ENCODE measurements at regions not wholly inside any gene's neighbourhood (a gene's known extent, or its start where the extent isn't known, plus 50 kb on each side); places are given as distances from the start of the nearest gene placed in this dataset.

- TF ChIP-seq, protein P1, sequence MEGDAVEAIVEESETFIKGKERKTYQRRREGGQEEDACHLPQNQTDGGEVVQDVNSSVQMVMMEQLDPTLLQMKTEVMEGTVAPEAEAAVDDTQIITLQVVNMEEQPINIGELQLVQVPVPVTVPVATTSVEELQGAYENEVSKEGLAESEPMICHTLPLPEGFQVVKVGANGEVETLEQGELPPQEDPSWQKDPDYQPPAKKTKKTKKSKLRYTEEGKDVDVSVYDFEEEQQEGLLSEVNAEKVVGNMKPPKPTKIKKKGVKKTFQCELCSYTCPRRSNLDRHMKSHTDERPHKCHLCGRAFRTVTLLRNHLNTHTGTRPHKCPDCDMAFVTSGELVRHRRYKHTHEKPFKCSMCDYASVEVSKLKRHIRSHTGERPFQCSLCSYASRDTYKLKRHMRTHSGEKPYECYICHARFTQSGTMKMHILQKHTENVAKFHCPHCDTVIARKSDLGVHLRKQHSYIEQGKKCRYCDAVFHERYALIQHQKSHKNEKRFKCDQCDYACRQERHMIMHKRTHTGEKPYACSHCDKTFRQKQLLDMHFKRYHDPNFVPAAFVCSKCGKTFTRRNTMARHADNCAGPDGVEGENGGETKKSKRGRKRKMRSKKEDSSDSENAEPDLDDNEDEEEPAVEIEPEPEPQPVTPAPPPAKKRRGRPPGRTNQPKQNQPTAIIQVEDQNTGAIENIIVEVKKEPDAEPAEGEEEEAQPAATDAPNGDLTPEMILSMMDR (IDR thresholded peaks at IDR 0.05), result no peak
- TF ChIP-seq POLR2A (IDR thresholded peaks at IDR 0.05), result no peak
These were observed 76.0 kb upstream of the VANGL1 start for GRCh38 chr1:115565791-115566190.
